Stimulated activated CD4-positive, alpha-beta T cell treated with anti-CD3 and anti-CD28 coated beads, Interleukin-2, amount 100 ng/mL, for 24 hours (primary cell): ENCODE measurements at regions not wholly inside any gene's neighbourhood (a gene's known extent, or its start where the extent isn't known, plus 50 kb on each side); places are given as distances from the start of the nearest gene placed in this dataset.

Source experiments
- DNase-seq, 2 donors: peaks; one replicate each; pipeline ENCODE4 v3.0.0-alpha.2; 2020

DNA sequence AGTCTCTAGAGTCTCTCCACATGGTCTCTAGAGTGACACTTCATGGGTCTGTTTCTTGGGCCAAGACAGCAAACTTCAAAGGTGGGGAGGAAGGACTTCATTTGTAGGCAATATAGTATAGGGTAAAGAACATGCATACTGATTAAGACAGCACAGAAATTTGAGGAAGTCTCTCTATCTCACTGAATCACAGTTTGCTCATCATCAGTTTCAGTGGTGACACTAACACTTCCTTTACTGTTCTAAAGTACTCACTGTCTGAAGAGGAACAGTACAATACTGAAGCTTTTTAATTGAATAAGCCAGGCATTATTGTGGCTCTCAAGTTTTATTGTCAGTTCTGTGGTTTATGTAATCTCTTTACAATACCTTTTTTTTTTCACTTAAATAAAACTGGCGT lies 656.4 kb upstream of the CDH8 start:
- DNase-seq: no peak

DNA sequence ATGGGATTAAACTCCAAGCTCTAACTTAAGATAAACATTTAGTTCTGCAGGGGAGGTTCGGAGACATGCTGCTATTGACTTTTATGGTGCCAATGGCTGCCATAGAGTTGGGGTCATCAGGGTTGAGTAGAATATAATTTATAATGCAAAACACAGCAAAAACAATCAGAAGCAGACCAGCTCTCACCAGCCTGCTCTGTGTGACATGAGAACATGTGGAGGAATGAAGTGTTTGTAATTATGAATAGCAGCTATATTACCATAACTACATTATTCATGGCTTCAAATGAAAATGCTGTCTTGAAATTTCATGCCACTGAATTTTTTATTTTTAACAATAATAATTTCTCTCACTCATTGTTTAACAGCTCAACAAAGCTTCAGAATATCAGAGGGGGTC lies 645.6 kb upstream of the CDH8 start:
- DNase-seq: no peak

DNA sequence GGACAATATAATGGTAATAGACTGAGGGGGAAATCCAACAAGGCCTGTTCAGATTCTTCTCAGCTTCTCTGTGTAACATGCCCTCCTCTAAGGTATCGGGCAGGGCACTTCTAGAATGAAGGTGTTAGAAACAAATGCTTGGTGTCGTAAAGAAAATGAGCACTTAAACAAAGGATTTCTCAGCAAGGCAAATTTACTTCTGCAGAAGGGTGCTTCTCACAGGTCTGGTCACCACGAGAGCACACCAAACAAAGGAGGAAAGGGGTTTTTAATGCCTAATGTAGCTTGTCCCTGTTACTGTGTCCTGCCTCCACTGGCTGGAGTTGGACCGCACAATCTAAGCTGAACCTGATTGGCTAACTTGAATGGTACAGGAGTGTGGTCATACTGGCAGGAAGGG lies 642.6 kb upstream of the CDH8 start:
- no peak for DNase-seq

DNA sequence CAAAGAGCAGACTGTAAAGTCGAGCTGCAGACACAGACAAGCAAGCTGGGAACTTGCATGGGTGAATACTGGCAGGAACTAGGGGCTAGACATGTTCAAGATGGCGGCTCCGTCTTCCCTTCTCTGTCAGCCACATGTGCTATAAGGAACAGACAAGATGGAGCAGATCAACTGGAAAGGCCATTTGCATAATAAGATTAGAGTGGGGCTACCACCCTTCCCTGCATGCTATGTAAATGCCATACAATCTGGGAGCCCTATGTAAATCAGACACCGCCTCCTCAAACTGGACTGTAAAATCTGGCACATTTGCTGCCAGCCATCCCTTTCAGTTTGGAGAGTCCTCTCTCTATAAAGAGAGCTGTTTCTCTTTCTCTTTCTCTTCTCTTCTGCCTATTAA lies 640.1 kb upstream of the CDH8 start:
- DNase-seq: no peak

DNA sequence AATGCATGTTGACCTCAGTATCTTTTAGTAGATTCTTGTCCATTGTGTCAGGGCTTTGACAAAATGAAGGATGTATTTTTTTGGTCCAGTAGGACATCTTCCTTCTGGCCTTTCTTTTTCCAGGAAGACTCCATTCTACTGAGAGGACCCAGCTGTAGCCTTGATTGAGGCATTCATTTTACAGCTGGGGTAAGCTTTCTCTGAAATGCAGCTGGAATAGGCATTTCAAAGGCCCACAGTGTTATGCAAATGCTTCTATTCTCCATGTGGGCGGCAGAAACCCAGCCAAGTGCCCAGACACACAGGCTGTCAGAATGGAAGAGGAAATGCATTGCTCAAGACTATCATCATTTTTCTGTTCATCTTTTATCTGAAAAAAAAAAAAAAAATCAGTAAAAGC lies 629.0 kb upstream of the CDH8 start:
- DNase-seq: no peak

DNA sequence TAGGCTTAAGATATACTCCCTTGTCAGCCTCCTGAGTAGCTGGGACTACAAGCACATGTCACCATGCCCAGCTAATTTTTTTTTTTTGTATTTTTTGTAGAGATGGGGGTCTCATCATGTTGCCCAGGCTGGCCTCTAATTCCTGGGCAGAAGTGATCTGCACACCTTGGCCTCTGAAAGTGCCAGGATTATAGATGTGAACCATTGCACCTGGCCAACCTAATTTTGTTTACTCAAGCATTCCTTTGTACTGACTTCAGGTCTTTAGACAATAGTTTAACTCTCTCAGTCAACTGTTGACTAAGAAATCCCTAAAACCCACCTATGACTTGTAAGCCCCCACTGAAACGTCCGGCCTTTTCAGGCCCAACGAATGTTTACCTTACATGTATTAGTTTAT lies 628.3 kb upstream of the CDH8 start:
- DNase-seq: no peak

DNA sequence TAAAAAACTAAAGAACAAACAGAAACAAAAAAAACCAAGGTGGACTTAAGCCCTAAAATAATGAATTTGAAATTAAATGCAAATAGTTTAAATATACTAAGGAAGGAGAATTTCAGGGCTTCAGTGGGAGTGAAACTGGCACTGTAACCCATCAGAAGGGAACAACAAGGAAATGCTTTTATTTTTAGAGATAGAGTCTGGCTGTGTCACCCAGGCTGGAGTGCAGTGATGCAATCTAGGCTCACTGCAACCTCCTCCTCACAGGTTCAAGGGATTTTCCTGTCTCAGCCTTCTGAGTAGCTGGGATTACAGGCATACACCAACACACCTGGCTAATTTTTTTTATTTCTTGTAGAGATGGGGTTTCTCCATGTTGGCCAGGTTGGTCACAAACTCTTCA lies 625.2 kb upstream of the CDH8 start:
- no peak for DNase-seq

DNA sequence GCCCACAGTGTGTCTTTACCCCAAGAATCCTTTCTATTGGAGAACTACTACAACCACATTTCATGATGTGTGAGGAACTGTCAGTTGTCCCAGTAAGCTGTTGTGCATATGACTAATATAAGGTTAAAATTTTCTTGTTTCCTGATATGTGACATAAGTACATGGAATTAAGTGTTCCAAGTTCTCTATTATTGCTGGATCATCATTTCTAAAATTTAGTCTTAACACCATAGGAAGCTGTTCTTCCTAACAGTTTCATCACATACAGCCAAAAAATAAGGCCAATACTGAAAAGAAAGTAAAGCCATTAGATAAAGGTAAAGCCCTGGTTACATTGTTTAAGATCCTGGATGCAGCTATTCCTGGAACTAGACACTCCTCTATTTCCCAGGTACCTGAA lies 620.9 kb upstream of the CDH8 start:
- DNase-seq: no peak

DNA sequence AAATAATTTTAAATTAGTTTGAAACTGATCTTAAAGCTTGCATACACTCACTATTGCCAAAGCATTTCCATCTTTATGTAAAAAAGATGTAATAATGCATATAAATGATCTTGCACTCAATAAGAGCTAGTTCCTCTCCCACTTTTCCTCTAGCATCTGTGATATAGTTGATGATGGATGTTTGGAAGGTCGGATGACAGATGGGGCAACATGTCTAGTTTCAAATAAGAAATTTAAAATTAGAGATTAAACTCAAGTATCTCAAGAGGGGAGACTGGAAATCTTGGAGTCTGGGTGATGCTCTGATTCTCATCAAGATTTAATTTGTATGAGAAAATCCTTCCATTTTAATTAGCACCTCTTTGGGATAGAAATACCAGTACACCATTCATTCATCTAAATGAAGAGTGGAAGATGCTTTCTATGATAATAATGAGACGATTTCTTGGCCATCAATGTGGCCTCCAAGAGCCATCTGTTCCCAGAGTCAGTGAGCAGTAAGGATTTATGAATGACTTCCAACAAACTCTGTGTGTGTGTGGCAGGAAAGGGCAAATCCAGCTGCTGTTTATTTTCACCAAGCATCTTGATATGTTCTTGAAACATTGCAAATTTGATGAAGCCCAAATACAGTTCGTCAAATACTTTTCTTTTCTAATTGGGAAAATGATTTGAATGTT lies 616.3 kb upstream of the CDH8 start:
- DNase-seq: no peak

DNA sequence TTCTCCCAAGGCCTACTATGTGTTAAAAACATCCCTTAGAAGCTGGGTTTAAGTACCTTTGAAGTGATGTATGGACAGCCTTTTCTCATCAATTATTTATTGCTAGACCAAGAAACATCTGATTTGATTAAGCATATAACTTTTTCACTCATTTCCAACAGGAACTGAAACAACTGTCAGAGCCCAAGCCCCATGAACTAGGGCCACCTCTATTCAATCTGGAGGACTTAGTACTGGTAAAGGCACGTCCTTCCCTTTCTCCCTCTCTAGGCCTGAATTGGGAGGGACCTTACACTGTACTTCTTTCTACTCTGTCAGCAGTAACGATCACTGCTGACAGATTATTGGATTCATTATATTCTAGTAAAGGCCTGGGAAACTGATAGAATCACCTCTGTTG lies 612.0 kb upstream of the CDH8 start:
- DNase-seq: no peak

DNA sequence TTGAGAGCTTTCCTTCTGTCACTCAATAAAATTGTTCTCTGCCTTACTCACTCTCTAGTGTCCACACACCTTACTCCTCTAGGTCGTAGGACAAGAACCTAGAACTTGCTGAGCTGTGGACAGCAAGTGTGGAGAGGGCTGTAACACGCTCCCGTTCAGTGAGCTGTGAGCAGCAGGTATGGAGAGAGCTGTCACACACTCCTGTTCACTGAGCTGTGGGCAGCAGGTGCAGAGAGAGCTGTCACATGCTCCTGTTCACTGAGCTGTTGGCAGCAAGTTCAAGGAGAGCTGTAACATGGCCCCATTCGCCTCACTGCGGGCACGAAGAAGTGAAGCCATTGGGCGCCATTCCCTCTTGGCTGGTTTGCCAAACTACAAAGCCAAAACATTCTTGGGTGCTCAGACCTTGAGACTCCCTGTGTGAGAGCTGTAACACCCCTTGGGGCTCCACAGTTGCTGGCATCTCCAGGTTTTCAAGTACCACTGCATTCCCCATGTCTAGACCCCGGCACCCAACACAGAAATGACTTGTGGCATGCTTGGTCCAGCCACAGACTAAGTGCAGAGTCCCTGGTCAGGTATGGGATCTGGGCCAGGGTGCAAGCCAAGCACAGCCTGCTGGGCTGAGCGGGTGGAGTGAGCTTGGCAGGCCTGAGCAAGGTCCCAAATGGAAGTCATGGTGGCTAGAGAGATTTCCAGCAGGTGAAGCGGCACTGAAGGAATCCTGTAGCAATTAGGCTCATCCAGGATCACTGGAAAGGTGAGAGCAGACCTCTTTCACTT lies 608.0 kb upstream of the CDH8 start:
- no peak for DNase-seq

DNA sequence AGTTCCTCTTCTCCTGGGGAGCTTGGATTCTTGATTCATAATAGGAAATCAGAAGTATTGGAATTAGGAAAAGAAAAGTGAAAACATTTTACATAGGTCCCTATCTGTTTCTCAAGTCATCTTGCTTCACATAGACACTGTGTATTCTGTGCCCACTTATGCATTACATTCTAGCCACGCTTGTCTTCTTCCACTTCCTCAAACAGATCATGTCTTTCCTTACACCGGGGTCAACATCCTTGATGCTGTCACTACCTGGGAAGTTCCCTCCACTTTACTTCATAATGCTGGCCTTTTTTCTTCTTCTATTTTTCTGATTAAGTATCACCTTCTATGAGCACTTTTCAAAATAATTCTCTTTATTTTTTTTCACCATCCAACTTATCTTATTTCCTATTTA lies 606.4 kb upstream of the CDH8 start:
- DNase-seq: no peak

DNA sequence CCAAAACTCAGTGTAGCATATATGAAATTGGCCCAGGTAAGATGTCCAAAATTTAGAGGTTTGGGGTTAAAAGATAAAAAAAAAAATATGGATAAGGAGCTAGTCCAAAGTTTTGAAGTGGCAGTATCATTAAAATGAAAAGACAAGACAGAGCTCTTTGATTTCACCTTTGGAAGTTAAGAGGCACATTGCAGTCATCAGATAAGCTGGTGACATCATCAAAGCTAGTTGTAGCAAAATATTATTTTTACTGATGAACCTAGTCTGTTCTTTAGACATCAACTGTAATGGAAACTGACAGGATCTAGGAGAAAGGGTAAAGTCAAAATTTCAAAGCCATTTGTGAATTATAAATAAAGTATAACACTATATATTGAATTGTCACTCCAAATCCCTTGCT lies 603.7 kb upstream of the CDH8 start:
- no peak for DNase-seq

DNA sequence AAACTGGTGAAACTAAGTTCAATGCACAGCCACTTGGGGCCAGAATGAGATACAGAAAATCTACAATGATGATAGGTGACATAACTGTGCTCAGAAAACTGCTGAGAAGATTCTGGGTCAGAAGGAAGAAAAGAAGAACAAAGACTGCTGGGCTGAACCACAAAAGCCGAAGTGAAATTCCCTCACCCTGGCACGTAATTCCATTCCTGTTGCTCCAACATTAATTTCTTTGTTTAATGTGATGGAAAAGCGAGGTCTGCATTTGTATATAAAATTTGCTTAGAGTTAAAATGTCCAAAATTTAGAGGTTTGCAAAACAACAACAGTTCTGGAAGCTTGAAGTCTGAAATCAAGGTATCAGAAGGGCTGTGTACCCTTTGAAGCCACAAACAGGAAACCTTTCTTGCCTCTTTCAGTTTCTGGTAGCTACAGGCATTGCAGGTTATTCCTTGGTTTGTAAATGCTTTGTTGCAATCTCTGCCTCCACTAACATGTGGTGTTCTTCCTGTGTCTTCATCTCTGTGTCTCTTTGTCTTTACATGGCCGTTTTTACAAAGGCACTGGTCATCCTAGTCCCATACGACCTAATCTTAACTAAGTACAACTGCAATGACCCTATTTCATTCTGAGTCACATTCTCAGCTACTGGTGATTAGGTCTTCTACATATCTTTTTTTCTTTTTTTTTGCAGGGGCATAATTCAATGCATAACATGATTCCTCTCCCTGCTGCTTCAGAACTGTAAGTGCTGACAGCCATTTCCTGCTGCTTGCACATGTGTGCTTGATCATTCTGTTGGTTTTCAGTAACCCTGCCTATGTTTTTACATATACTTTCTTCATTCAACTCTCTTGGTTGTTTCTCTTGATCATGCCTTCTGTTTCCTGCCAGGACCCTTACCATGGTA lies 603.0 kb upstream of the CDH8 start:
- no peak for DNase-seq

DNA sequence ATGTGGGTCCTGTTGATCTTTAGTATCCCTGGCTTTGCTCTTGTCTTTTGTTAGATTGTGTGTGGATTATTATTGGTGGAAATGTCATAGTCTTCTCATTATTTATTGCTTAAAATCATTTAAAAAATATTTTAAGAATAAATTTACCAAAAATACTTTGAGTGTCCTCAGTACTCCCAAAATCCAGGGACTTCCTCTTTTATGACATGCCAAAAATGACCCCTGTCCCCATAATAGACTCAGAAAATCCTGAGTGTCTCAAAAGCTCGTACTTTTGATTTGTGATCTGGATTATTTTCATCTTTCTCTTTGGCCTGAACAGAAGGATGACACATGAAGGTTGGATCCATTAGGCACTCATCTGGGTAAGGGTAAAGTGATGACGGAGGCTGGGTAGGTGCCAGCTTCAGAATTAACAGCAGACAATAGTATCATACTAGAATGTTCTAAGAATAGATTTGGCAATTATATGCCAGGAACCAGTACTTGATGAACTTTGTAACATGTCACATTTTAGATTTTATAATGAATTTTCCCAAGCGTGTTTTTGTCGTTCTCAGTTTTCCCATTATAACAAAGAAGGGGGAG lies 602.2 kb upstream of the CDH8 start:
- no peak for DNase-seq

DNA sequence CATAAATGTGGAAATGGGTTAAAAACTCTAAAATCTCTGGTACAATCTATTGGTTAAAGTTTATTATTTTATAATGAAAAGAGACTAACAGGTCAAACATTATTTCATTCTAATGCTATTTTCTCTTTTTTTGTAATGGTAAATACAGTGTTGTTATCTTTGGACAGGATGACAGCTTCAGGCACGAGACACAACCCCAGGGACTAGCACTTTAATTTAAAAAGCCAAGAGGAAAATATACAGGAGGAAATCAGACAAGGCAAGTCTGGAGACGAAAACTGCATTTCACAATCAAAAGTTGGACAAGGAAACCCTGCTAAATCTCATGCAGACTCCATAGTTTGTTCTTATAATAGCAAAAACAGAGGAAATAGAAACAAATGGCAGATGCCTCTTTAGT lies 589.1 kb upstream of the CDH8 start:
- DNase-seq: no peak

DNA sequence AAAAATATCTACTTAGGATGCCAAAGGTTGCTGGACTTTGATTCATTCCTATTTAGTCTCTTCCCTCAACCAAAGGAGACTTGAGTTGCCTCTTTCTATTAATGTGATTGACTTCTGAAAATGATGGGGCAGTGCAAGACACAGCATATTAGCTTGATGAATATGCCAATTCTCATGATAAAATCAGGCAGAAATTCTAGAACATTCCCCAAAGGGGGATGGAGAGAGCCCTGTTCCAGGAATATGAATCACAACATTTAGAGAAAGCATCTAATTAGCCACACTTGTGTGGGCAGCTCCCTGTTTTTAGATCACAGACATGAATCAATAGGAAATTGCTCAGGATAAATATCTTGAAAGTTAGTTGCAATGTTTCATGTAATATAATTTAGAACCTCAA lies 584.0 kb upstream of the CDH8 start:
- no peak for DNase-seq

DNA sequence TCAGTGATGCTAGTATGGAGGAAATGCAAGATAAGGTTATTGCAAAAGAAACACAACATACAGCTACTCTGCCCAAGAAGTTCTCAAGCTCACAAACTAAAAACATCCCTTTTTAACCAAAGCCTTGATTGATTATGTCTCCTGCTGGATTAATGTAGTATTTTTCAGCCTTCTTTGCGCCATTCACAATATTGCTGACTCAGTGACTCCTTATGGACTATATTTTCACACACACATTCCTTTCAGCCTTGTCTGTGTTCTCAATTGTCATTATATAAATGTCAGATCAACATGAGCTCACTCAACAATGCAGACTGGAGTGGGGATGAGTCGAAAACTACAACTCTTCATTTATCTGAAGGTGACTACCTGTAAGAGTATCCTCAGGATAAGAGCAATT lies 579.3 kb upstream of the CDH8 start:
- DNase-seq: no peak

DNA sequence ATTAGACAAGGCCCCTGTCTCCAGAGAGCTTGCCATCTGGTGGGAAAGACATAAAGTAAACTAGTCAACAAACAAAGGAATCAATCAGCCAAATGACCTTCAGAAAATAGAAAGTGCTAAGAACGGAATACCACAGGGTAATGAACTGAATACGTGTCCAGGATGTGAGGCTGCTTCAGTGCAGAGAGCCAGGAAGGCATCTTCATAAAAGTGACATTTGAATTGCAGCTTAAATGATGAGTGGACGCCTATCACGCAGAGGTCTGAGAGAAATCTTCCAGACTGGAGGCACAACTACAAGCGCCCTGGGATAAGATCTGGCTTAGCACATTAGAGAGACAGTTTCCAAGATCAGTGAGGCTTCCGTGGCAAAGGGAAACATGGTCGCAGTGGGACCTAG lies 574.1 kb upstream of the CDH8 start:
- DNase-seq: no peak

DNA sequence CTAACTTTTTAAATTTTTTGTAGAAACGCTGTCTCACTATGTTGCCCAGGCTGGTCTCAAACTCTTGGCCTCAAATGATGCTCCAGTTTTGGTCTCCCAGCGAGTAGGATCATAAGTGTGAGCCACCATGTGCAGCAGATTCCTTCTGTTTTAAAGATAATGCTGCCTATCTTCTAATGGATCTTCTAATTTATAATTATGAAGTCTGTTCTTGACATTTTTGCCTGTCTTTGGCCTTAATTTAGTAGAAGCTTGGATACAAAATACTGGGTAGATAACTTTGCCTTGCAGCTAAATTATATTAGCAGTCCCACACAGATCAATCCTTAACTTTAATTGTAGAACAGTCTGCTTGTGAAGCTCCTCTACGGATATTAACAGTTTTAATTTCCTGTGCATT lies 566.6 kb upstream of the CDH8 start:
- no peak for DNase-seq

DNA sequence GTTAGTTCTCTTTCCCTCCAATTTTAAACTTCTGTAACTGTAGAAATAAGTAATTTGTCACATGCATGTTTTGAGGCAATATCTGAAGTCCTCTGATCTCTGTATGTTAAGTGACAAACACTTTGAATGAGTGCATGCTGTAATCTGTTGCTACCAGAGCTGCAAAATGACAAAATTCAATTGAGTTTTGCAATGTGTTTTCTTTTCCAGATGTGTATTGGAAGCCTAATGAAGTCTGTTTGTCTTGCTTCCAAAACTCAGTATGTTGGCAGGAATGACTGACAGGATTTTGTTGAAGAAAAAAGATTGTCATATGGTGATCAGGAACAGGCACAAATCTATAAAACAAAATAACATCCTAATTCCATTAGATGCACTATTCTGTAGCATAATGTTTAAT lies 561.6 kb upstream of the CDH8 start:
- DNase-seq: no peak

DNA sequence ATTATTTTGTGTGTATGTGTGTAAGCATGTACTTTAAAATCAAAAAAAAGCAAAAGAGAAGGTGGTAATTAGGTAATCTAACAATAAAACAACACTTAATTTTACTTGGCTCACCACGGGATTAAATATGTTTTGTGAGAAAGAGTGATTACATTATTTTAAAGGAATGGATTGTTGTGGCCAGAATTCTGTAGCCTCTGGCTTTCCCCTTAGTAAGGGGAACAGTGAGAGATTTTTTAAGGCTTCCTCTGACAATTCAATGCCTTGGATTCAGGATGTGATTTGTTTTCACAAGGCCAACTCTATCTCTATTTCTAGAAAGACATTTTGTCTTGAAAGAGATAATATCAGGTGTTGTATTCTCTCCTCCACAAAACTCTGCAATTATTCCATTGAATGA lies 560.3 kb upstream of the CDH8 start:
- DNase-seq: no peak

DNA sequence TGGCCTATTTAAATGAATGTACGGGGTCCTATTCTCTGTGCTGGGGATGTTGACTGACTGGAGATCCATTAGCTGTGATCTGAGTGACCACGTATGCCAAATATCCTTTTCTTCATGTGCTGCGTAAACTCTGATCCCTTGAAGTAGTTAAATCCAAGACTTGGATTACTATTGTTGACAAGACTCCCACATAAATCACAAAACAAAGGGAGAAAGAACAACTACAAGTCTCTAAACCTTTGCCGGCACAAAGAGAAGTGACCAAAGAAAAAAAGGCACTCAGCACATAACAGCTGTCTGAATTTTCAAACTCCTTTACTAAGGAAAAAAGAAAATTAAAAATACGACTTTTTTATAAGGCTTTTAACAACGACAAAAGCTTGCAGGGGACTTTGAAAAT lies 559.9 kb upstream of the CDH8 start:
- DNase-seq: no peak
